SK-MEL-5 (cell line): ENCODE measurements at regions not wholly inside any gene's neighbourhood (a gene's known extent, or its start where the extent isn't known, plus 50 kb on each side); places are given as distances from the start of the nearest gene placed in this dataset.

Experiments
- DNase-seq: peaks from one replicate; pipeline ENCODE4 v3.0.0-alpha.2; 2016; ENCODE audit warnings: low read depth, low spot score
- in situ Hi-C: cut with HindIII; loops from 2 replicates; pipeline ENCODE4 v1.10.0; 2016; ENCODE audit warnings: low sequenced_read_pairs, high pct_unique_total_duplicates, low pct_unique_long_range_greater_than_20kb

DNA sequence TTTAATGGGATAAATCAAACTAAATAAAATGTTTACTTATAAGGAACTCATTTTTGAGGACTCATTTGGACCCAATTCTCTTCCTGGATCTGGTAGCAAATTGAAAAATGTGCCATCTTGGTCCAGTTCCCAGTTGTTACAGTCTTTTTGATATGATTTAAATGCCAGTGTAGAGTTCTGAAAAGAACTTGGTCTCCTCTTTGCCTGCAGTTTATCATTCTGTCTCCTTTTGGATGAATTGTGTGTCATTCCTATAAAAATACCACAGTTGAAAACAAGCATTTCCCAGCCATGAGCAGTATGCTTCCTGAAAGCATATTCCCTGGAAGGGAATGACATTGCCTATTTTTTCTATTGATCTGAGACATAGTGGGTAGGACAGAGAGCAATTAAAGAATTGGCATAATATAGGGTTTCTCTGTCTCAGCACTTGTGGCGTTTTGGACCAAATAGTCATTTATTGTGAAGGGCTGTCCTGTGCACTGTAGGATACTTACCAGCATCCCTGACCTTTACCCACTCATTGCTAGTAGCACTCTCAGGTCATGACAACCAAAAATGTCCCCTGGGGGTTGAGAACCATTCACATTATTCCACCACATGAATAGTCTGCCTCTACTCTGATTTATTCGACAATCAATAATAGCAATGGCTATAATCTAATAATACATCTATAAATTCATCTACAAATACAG is 181.8 kb downstream of the NXNL2 start:
- no peak for DNase-seq
- in situ Hi-C loops, result no loop called here

DNA sequence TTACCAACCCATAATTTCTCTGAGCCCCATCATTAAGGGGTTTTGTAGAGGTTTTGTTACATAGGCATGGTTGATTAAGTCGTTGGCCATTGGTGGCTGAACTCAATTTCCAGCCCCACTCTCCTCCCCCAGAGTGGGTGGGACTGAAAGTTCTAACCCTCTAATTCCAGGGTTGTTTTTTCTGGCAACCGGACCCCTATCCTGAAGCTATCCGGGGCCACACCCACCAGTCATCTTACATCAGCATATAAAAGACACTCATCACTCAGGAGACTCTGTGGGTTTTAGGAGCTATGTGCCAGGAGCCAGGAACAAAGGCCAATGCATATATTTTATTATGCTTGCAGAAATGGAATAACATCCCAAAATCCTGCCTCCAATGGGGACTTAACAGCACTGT is 186.0 kb downstream of the NXNL2 start:
- in situ Hi-C loops, result no loop called here
- DNase-seq, result no peak

DNA sequence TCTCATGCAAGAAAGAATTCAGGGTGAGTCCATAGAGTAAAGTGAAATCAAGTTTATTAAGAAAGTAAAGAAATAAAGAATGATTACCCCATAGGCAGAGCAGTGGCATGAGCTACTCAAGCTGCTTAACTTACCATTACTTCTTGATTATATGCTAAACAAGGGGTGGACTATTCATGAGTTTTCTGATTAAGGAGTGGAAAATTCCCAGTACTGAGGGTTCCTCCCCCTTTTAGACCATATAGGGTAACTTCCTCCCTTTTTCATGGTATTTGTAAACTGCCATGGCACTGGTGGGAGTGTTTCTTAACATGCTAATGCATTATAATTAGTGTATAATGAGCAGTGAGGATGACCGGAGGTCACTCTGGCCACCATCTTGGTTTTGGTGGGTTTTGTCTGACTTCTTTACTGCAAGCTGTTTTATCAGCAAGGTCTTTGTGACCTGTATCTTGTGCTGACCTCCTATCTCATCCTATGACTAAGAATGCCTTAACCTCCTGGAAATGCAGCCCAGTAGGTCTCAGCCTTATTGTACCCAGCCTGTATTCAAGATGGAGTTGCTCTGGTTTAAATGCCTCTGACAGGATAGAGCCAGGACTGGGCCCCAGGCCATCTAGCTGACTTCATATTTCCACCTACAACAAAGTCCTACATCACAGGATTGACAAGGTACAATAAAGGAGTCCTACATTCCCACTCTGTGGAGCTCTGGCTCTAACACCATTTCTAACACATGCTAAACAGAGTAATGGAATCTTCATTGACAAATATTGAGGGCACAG is 186.7 kb downstream of the NXNL2 start:
- no peak for DNase-seq
- in situ Hi-C loops, result no loop called here

DNA sequence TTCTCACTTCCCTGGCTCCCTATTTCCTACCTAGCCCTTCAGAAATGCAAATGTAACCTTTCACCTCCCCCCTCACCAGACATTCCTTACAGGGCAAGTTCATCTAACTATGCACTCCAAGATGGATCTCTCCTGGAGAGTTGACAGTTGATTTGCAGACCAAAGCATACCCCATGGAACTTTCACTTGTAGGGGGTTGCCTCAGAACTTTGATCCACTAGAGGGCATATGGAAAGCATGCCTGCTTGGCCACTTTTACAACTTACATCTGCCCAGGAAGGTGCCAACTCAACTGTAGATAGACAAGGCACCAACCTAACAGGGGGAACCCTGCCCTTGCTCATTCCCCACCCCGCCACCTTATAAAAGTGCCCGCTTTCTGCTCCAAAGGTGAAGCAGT is 187.8 kb downstream of the NXNL2 start:
- in situ Hi-C loops, result no loop called here
- DNase-seq, result peak; percentile 47

DNA sequence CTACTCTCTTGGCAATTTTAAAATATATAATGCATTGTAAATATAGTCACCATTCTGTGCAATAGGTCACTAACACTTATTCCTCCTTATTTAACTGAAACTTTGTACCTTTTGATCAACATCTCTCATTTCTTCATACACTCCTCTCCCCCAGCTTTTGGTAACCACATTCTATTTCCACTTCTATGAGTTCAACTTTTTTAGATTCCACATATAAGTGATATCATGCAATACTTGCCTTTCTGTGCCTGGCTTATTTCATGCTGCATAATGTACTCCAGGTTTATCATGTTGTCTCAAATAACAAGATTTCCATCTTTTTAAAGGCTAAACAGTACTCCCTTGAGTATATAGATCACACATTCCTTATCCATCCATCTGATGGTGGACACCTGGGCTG is 188.8 kb downstream of the NXNL2 start:
- in situ Hi-C loops, result no loop called here
- no peak for DNase-seq

DNA sequence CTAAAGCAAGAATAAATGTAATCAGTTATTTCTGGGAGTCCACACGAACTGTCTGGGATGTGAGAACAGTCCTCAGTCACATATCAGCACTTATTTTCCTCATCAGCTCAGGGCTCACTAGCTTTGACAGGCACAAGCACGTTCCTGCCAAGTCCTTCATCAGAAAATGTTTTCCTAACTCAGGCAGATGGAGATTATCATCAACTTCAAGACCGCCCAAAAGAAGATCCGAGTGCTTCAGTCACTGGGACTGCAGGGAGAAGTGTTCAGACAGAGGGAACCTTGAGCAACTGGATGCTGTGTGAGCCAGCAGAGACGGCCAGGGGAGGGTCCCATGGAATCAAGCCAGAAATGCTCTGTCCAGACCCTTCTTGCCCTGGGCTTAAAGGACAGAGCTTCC is 189.4 kb downstream of the NXNL2 start:
- in situ Hi-C loops, result no loop called here
- DNase-seq, result no peak

DNA sequence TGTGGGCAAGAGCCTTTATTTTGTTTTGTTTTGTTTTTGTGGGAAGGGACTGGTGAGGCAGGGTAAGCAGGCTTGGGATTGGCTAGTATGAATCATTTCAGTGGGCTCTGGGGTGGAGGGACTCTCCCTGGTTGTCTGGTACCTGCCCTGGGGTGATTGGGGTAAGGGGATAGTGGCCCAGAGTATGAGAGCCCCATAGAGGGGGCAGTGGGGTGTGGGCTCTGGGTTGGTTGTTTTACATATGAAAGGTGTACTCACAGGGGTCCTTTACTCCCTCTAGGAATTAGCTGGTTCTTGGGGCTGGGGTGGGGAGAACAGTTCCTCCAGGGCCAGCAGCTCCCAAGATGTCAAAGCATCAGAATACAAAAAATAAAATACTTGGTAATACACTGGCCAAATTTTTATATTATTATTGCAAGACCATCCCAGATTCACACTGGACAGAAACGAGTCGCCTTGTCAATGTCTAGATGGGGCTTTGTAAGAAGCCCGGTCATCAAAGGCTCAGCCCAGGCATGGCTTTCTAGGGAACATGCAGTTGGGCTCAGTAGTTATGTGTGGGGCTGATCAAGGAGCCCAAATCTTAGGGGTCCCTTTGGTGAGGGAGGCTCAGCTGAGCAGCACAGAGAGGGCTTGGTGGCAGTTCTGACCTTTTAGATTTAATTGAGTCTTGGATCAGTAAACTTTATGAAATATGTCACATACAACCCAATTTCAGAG is 190.5 kb downstream of the NXNL2 start:
- DNase-seq, result no peak
- in situ Hi-C loops, result no loop called here

DNA sequence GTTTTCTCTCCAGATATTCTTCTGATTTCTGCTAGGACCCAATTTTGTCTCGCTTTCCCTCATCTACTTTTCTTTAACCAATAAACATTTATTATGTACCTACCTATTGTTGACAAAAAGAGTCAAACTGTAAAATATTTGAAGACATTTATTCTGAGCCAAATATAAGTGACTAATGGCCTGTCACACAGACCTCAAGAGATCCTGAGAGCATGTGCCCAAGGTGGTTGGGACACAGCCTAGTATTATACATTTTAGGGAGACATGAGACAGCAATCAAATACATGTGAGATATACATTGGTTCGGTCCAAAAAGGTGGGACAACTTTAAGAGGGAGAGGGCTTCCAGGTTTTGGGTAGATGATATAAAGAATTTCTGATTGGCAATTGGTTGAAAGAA is 191.8 kb downstream of the NXNL2 start:
- in situ Hi-C loops, result no loop called here

DNA sequence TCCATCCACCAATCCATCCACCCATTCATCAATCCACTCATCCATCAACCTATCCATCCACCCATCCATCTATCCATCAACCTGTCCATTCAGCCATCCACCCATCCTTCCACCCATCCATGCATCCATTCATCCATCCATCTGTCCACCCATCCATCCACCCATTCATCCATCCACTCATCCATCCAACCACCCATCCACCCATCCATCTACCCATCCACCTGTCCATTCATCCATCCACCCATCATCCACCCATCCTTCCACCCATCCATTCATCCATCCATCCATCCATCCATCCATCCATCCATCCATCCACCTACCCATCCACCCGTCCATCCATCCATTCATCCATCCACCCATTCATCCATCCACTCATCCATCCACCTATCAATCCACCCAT is 195.8 kb downstream of the NXNL2 start:
- no peak for DNase-seq
- in situ Hi-C loops, result no loop called here

More for the DNA sequence above, 191.8 kb downstream of the NXNL2 start:
- no peak for DNase-seq

DNA sequence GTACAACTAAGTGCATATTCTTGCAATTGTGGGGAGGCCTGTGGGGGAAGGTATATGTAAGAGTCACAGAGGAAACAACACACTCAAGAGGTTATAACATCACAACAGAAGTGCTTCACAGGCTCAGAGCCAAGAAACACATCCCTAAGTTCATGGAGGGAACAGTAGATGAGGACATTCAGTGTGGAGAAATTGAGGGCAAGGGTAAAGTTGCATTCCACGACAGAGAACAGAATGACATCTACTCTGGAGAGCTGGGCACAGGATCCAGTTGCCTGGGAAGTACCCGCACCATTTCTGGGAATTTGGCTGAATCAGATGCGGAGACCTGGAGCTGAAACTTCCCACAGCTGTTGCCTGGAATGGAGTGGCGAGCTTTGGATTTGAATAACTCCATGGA is 197.2 kb downstream of the NXNL2 start:
- in situ Hi-C loops, result no loop called here
- no peak for DNase-seq

DNA sequence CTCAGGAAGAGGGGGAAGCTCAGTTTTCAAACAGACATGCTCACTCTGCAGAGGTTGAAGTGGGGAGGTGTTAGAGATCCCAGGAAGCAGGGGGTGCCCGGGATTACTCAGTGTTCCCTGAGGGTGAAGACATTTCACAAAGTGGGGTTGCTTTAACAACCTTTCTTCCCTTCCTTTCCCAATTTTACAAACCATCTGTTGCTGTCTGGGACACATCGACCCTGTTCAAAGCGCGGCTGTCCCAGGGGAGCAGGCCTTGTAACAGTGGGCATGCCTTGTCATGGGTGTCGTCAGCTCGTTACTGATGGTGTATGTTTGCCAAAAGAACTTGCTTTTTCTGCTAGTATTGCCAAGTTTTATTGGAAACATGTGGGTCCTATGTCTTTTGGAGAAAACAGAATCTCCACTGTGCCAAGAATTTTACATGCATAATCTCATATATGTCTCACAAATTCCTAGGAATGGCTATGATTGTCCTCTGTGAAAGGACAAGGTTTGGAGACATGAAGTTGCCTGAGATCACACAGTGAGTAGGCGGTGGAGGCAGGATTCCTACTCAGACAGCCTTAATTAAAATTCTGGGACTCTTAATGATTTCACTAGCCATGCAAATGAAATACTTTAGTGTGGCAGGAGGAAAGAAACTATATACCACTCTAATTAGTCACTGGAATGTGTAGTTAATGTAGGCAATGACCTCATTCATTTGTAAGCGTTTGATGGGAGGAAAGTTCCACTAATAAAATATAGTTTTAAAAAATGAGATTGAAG is 198.9 kb downstream of the NXNL2 start:
- no peak for DNase-seq
- in situ Hi-C loops, result no loop called here

DNA sequence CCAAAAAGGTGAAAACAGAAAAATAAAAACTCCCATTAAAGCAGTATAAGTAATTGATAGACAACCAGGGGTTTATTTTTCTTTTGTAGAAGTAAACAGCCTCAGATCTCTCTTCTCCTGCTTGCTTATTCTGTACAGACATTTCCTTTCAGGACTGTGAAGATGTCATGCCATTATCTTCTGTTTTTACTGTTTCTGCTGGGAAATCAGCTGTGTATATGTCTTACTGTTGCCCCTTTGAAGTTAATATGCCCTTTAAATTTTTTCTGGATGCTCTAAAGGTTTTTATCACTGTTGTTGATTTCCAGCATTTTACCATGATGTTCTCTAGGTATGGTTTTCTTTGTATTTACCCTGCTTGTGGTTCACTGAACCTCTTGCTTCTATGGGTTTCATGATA is 199.5 kb downstream of the NXNL2 start:
- no peak for DNase-seq
- in situ Hi-C loops, result no loop called here

DNA sequence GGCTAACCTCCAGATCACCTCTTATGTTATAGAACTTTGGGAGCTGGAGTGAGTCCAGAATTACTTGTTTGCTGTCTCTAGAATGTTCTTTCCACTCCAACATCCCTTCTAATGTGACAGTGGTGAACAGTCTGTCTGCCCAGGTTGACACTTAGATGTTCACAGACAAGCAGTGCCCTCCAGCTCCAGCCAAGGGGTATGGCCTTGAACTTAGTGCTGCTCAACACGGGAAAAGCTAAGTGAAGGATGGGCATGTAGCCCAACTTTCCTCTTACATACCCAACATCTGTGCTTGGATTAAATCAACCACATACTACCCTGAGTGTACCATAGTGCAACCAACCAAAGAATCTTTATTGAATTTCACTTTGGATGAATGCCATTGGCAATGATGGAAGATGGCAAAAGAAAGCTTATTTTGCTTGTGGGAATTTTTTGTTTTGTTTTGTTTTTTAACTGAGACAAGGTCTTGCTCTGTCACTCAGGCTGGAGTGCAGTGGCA is 201.2 kb downstream of the NXNL2 start:
- no peak for DNase-seq

DNA sequence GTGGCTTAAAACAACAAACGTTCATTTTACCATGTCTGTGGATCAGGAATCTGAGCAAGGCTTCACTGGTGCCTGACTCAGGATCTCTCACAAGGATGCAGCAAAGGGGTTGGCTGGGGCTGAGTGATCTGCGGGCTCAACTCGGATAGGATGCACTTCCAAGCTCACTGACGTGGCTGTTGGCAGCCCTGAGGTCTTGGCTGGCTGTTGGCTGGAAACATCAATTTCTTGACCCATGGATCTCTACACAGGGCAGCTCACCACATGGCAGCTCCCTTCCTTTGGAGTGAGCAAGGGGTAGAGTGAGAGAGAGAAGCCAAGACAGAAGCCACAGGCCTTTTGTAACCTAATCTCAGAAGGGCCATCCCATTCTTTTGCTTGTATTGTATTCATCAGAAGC is 202.1 kb downstream of the NXNL2 start:
- in situ Hi-C loops, result no loop called here
- no peak for DNase-seq

More for the DNA sequence above, 201.2 kb downstream of the NXNL2 start:
- in situ Hi-C loops, result no loop called here

DNA sequence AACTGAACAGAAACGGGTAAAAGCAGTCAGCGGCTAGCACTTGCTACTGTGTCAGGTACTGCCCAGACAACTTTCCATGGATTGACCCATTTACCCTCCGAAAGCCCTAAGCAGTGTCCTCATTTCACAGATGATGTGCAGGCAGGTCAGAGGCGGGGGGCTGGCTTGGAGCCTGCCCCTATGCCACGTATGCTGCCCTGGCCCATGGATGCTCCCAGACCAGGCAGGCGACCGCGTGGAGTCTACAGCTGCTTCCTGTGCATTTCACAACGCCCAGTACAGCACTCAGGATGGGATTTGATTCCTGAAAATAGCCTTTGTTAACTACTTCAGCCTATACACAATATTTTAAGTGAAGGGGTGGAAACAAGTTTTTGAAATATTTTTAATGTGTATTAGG is 202.9 kb downstream of the NXNL2 start:
- in situ Hi-C loops, result no loop called here
- no peak for DNase-seq

DNA sequence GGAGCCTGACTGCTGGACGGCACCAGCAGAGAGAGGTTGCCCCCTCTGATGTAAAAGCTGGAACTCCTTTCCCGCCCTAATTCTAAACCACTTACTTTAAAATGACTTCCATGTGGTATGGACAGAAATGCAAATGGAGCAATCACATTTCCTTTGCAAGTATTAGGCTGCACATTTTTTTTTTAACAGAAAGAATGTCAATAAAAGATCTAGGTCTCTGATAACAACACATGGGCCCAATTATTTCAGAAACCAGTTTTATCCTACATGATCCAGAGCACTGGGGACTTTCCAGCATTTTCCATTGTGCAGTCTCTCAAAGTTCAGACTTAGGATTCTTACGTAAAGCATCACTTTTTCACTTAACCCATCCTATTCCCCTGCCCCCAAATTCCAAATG is 203.7 kb downstream of the NXNL2 start:
- in situ Hi-C loops, result no loop called here
- no peak for DNase-seq

DNA sequence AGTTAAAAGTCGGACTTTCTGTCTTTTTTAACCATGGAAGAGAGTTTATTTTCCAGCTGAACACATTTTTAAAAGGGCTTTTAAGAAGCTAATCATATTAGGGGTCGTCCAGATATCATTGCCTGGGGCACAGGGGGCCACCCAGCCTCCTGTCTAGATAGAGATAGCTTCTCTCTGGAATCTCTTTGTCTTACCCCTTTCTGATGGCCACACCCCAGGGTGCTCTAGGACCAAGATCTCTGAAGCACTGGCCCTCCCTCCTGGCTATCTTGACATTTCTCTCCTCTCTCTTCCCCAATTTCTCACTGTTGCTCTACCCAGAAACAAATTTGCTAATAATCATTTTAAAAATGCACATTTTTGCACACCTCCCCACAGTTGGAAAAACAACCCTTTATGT is 204.4 kb downstream of the NXNL2 start:
- no peak for DNase-seq
- in situ Hi-C loops, result no loop called here

DNA sequence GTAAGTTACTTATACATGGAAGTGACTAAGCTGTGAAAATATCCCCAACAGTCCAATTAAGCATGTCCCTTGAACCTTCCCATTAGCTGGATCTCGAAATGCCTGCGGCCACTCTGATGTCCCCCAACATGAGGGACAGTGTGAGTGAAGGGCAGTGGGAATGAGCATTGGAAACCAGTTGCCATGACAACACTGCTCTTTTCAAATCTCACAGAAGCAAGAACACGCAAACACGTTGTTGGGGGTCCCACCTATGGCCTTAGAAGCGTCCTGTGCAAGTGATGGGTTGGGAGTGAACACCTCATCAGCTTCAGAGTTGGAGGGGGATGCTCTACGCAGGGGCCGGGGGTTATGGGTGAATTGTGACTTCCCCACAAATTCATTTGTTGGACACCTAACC is 205.9 kb downstream of the NXNL2 start:
- DNase-seq, result no peak
- in situ Hi-C loops, result no loop called here
